ENCODE measurements at regions not wholly inside any gene's neighbourhood (a gene's known extent, or its start where the extent isn't known, plus 50 kb on each side); places are given as distances from the start of the nearest gene placed in this dataset.

DNA sequence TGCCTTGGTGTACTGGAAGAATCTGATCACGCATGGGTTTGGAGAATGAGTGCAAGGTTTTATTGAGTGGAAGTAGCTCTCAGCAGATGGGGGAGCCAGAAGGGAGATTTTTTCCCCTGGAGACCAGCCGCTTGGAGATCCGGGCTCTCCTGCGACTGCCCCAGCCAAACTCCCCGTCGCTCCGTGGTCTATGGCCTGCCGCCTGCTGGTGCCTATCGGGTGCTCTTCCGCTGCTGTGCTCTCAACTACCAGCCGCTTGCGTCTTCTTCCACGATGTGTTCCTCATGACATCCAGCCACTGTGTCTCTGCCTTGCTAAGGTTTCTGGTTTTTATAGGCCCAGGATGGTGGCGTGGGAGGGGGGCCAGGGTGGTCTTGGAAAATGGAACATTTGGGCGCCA is 145.6 kb upstream of the UBASH3B start:
- Mint-ChIP-seq H3K27me3 (peaks cover 22 to 23% of the 10 kb centered on the region in 2 donors), H3K27ac (no peak overlapping the region), H3K9me3 (no peaks in the 10 kb centered on the region), H3K4me3 (no peak overlapping the region), H3K36me3 (no peaks in the 10 kb centered on the region), H3K4me1 (peaks cover 0 to 3% of the 10 kb centered on the region in 2 donors)
- no peak for ATAC-seq (replicated peaks)
- no peak for DNase-seq

DNA sequence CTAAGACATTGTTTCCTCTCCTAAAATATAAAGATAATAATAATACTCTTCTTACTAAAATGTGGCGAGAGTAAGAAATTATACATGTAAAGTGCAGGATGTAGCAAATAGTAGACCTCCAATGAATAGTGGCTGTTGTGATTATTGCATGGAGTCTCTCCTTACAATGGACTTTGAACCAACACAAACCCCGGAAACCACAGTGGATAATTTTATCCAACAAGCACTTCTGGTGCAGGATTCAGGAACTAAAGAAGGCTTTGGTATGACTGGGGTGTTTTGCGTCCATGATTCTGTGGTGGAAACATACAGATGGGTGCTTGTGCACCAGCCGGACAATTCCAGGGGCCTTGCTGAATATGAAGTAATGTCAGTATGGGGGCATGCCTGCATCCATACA is 146.4 kb upstream of the UBASH3B start:
- Mint-ChIP-seq H3K4me1 (peaks cover 0 to 3% of the 10 kb centered on the region in 2 donors), H3K4me3 (no peak overlapping the region), H3K27me3 (peaks cover 22 to 23% of the 10 kb centered on the region in 2 donors), H3K9me3 (no peaks in the 10 kb centered on the region), H3K36me3 (no peaks in the 10 kb centered on the region), H3K27ac (no peak overlapping the region)
- DNase-seq, result no peak
- no peak for ATAC-seq (replicated peaks)

DNA sequence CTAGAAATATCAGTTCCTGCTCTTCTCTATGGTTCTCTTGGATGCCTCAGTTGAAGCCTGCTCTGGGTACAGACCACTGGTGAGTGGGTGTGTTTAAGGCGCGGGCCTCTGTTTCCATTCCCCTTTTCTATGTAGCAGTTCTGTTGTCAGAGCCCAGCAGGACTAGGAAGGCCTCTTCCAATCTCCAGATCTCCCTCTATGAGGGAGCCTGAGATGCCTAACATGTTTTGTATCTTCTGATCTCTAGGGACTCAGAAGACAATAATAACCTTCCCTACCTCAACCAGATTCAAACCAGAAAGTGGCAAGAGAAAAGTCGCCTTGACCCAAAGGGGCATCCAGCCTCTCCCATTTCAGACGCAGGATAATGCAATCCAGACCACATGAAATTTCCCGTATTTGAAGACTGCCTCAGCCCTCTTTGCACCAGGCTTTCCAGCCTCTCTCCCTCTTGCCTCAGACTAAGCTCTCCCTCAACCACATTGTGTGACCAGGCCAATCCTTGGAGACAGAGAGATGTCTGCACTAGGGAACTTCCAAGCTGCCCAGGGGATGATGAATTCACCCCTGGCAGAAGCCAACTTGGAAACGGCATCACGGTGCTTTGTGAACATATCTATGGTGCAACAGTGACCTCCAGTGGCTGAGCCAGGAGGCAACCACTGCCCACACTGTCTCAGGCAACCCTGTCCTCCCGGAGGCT is 150.1 kb upstream of the UBASH3B start:
- H3K4me1 Mint-ChIP-seq, result peaks cover 0 to 3% of the 10 kb centered on the region in 2 donors
- peaks cover 22 to 28% of the 10 kb centered on the region in 2 donors for H3K27me3 Mint-ChIP-seq
- H3K9me3 Mint-ChIP-seq, result peaks cover 0 to 1% of the 10 kb centered on the region in 2 donors
- H3K36me3 Mint-ChIP-seq, result no peaks in the 10 kb centered on the region
- DNase-seq (peak; percentile 26), ATAC-seq (replicated peaks) (peak; percentile 90 to 92)
- H3K4me3 Mint-ChIP-seq, result no peak overlapping the region
- H3K27ac Mint-ChIP-seq, result no peak overlapping the region

DNA sequence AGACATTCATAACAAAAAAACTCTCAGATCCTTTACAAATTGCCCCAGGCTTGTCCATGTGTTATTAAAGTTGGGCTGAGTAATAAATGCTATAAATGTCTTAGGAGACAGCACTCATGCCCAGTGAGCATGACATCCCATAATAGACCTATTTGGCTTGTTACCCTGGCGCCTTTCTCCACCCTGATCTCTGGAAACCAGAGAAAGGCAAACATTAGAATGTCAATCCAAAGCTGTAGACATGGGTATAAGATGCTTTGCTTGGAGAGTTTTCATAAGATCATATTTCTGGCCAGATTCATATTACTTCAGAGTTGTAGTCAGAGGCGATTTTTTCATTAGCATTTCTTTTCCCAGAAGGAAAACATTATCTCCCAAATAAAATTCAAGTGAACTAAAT is 161.3 kb upstream of the UBASH3B start:
- ATAC-seq (replicated peaks) (no peak), DNase-seq (no peak)
- peaks cover 0 to 15% of the 10 kb centered on the region in 2 donors for H3K27me3 Mint-ChIP-seq
- no peaks in the 10 kb centered on the region for H3K36me3 Mint-ChIP-seq
- no peak overlapping the region for H3K4me3 Mint-ChIP-seq
- H3K4me1 Mint-ChIP-seq, result no peaks in the 10 kb centered on the region
- H3K27ac Mint-ChIP-seq, result no peak overlapping the region
- peaks cover 0 to 5% of the 10 kb centered on the region in 2 donors for H3K9me3 Mint-ChIP-seq

DNA sequence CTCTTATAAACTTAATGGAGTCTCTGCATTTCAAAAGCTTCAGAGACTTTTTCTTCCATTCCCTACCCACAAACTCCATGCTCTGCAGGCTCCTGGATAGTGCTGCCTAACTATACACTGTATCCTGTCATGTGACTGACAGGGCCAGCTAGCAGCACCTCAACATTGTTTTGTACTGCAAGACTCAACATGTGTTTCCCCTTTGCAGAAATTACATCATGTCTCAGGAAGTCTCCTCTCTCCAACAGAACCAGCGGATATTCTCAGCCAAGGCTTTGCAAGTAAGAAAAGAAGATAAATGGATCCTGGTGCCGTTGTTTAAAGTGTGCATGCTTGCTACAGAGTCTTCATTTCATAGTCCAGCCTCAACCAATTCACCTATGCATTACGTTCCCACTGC is 164.0 kb upstream of the UBASH3B start:
- no peaks in the 10 kb centered on the region for H3K36me3 Mint-ChIP-seq
- H3K4me3 Mint-ChIP-seq, result no peak overlapping the region
- peaks cover 0 to under 1% of the 10 kb centered on the region in 2 donors for H3K9me3 Mint-ChIP-seq
- no peak for DNase-seq
- peaks cover 0 to 12% of the 10 kb centered on the region in 2 donors for H3K27me3 Mint-ChIP-seq
- no peak for ATAC-seq (replicated peaks)
- no peak overlapping the region for H3K27ac Mint-ChIP-seq
- H3K4me1 Mint-ChIP-seq, result no peaks in the 10 kb centered on the region

DNA sequence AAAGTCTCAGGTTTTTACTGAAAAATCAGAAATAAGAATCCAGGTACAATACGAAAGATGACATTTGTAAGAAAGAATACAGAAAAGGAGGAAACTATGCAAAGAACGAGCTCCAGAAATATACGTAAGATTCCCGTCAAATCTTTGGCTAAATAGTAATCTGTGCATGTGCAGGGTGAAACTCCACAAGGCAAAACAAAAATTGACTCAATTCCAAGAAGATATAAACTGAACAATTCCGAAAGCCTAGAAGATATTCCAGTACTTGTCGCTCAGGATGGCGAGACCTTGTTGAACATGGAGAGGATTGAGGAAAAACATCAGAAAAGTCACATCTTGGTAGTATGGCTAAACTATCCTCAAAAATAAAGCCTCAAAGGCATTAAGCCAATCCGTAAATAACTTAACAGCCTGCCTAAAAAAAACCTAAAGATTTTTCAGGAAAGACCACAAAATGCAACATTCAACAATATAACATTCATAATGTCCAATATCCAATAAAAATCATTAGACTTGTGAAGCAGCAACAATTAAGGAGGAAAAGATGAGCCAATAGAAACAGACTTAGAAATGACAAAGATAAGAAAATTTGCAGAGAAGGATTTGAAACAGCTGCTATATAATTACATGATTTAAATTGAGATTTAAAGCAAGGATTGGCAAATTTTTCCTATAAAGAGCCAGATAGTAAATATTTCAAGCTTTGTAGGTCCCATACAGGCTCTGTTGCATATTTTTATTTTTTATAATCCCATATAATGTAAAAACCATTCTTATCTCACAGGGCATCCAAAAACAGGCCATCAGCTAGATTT is 166.4 kb upstream of the UBASH3B start:
- Mint-ChIP-seq H3K4me1 (no peaks in the 10 kb centered on the region), H3K27me3 (peaks cover 0 to 9% of the 10 kb centered on the region in 2 donors), H3K4me3 (no peak overlapping the region), H3K9me3 (peaks cover 2 to 3% of the 10 kb centered on the region in 2 donors), H3K27ac (no peak overlapping the region), H3K36me3 (no peaks in the 10 kb centered on the region)
- no peak for DNase-seq
- ATAC-seq (replicated peaks), result no peak

DNA sequence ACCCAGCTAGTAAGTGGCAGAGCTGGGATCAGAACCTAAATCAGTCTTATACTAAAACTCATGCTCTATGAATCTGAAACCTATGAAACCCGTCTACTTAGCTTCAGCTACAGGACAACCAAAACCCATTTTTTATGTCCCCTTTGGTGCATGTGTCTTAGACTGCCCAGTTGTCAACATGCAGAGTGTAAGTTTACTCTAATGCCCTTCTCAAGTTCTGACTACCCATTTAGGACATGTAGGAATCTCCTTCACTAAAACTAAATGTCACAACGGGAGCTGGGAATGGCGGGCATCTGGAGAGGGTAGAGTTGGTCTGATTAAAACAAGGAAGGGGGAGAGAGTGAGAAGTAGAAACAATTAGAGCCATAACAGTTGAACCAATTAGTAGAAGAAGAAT is 167.9 kb upstream of the UBASH3B start:
- Mint-ChIP-seq H3K9me3 (peaks cover 9 to 17% of the 10 kb centered on the region in 2 donors), H3K4me1 (no peaks in the 10 kb centered on the region), H3K4me3 (no peak overlapping the region), H3K36me3 (peaks cover 0 to 8% of the 10 kb centered on the region in 2 donors), H3K27ac (no peak overlapping the region), H3K27me3 (peaks cover 0 to 4% of the 10 kb centered on the region in 2 donors)
- ATAC-seq (replicated peaks) (no peak), DNase-seq (no peak)

DNA sequence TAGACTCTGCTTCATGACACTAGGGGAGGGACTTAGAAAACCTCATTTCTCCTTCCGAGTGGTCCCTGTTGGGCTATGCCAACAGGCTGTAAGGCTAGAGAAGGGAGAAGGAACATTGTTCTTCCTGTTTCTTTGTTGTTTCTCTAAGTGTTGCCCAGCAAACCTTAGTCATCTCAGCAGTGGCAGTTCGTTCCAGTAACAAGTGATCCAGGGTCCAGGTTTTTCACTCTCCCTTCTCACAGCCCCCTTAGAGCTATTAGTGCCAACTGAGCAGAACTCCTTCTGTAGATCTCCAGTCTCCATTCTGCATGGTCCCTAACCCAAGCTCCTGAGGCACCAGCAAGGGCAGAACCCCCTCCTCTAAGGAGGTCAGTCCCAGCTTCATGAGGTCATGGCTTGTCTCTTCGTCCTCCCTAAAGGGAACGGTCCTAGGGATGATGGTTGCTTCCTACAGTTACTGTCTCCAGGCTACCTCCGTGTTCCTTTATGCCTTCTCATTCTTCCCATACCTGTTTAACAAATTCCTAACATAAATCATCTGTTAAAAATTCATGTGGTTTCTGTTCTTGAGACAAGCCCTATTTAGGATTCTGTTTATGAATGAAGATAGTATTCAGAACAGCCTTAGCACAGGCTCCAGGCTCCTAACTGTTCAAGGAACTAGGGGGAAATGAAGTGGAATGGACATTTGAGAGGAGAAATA is 168.6 kb upstream of the UBASH3B start:
- no peak overlapping the region for H3K27ac Mint-ChIP-seq
- H3K36me3 Mint-ChIP-seq, result peaks cover 0 to 8% of the 10 kb centered on the region in 2 donors
- no peaks in the 10 kb centered on the region for H3K4me1 Mint-ChIP-seq
- DNase-seq (no peak), ATAC-seq (replicated peaks) (no peak)
- no peak overlapping the region for H3K4me3 Mint-ChIP-seq
- peaks cover 12 to 19% of the 10 kb centered on the region in 2 donors for H3K9me3 Mint-ChIP-seq
- H3K27me3 Mint-ChIP-seq, result peaks cover 0 to 4% of the 10 kb centered on the region in 2 donors

DNA sequence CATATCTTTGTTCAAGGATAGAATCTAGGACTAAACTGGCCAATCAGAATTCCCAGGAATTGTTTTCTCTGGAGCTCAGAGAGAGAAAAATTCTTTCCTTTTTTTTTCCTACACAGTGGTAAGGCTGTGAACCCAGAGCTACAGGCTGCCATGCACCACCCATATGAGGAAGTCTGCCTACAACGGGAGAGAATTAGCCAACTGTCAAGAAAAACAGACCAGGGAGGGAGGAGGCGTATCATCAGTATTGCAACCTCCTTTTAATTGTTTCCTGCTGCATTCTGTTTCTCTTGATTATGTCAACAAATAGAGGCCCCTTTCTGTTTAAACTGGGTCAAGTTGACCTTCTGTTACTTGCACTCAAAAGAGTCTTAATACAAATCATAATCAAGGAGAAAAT is 176.5 kb upstream of the UBASH3B start:
- H3K27ac Mint-ChIP-seq, result no peak overlapping the region
- peaks cover 7 to 11% of the 10 kb centered on the region in 2 donors for H3K27me3 Mint-ChIP-seq
- no peak for DNase-seq
- ATAC-seq (replicated peaks), result no peak
- H3K9me3 Mint-ChIP-seq, result peaks cover 12 to 18% of the 10 kb centered on the region in 2 donors
- peaks cover 0 to 8% of the 10 kb centered on the region in 2 donors for H3K36me3 Mint-ChIP-seq
- no peaks in the 10 kb centered on the region for H3K4me1 Mint-ChIP-seq
- H3K4me3 Mint-ChIP-seq, result no peak overlapping the region

DNA sequence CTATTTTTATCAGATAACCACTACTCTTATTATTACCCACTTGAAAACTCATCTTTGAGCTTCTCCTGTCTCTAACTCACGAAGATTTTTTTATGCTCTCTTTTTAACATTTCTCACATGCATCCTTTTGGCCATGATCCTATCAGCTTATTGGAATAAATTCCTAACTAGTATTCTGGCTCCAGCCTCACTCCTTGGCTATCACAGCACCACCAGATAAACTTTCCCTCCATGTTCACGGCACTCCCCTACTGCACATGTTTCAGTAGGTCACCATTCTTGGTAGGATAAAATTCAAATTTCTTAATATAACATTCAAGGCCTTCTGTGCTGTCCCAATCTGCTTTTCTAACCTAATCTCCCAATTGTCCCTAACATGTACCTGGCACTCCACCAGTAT is 186.6 kb upstream of the UBASH3B start:
- ATAC-seq (replicated peaks) (no peak), DNase-seq (no peak)
- H3K27me3 Mint-ChIP-seq, result peaks cover 4 to 10% of the 10 kb centered on the region in 2 donors
- no peaks in the 10 kb centered on the region for H3K4me1 Mint-ChIP-seq
- H3K4me3 Mint-ChIP-seq, result no peak overlapping the region
- peaks cover 4 to 5% of the 10 kb centered on the region in 2 donors for H3K9me3 Mint-ChIP-seq
- no peaks in the 10 kb centered on the region for H3K36me3 Mint-ChIP-seq
- H3K27ac Mint-ChIP-seq, result no peak overlapping the region

DNA sequence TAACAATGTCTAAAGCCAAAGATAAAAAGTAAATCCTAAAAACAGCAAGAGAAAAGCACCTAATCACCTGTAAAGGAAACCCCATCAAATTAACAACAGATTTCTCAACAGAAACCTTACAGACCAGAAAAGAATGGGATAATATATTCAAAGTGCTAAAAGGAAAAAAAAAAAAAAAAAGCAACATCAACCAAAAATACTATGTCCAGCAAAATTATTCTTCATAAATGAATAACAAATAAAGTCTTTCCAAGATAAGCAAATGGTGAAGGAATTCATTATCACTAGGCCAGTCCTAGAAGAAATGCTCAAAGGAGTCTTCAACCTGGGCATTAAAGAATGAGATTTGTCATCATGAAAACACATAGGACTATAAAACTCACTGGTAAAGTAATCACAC is 192.0 kb upstream of the UBASH3B start:
- H3K4me3 Mint-ChIP-seq, result no peak overlapping the region
- DNase-seq, result no peak
- peaks cover 10 to 13% of the 10 kb centered on the region in 2 donors for H3K9me3 Mint-ChIP-seq
- no peaks in the 10 kb centered on the region for H3K4me1 Mint-ChIP-seq
- H3K27me3 Mint-ChIP-seq, result peaks cover 4 to 10% of the 10 kb centered on the region in 2 donors
- no peak for ATAC-seq (replicated peaks)
- no peak overlapping the region for H3K27ac Mint-ChIP-seq
- H3K36me3 Mint-ChIP-seq, result no peaks in the 10 kb centered on the region

DNA sequence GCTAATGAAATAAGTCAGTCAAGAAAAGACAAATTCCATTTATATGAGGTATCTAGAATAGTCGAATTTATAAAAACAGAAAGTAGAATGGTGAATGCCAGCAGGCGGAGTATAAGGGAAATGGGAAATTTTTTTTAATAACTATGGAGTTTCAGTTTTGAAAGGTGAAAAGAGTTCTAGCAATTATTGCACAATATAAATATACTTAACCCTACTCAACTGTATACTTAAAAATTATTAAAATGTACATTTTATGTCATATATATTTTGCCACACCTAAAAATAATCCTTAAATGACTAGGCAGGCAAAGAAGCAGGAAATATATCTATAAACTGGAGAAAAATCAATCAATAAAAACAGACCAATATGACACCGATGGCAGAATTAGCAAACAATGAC is 196.5 kb upstream of the UBASH3B start:
- no peak for ATAC-seq (replicated peaks)
- H3K9me3 Mint-ChIP-seq, result peaks cover 13 to 26% of the 10 kb centered on the region in 2 donors
- no peaks in the 10 kb centered on the region for H3K36me3 Mint-ChIP-seq

DNA sequence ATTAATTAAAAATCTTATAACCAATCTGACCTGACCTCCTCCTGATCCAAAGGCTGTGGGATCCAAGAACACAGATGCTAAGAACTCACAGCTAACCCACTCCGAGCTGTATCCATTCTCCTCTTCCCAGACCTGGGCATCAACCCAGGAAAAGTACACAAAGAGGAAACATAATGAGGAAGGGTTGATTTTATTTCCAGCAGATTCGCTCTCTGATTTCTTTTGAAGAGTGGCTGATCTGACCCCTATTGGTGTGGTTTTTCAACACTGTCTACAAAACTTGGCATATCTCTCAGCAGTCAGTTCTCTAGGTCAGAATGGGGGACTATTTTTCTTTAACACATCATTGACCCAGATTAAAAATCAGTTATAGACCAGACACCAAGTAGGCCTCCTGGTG is 201.9 kb upstream of the UBASH3B start:
- H3K4me1 Mint-ChIP-seq, result no peaks in the 10 kb centered on the region
- H3K27me3 Mint-ChIP-seq, result peaks cover 0 to 6% of the 10 kb centered on the region in 2 donors
- H3K36me3 Mint-ChIP-seq, result no peaks in the 10 kb centered on the region
- H3K4me3 Mint-ChIP-seq, result no peak overlapping the region
- ATAC-seq (replicated peaks), result no peak
- no peak overlapping the region for H3K27ac Mint-ChIP-seq
- no peak for DNase-seq
- H3K9me3 Mint-ChIP-seq, result peaks cover 7 to 18% of the 10 kb centered on the region in 2 donors

More for the DNA sequence above, 196.5 kb upstream of the UBASH3B start:
- H3K27me3 Mint-ChIP-seq, result peaks cover 0 to 6% of the 10 kb centered on the region in 2 donors
- no peak for DNase-seq
- H3K4me3 Mint-ChIP-seq, result no peak overlapping the region
- H3K4me1 Mint-ChIP-seq, result no peaks in the 10 kb centered on the region
- no peak overlapping the region for H3K27ac Mint-ChIP-seq

DNA sequence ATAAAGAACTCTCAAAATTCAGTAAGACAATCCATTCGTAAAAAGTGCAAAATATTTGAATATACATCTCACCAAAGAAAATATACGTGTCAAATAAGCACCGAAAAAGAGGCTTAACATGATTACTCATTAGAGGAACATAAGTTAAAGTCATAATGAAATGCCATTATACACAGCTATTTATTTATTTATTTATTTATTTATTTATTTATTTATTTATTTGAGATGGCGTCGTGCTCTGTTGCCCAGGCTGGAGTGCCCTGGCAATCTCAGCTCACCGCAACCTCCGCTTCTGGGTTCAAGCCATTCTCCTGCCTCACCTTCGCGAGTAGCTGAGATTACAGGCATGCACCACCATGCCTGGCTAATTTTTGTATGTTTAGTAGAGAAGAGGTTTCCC is 203.6 kb upstream of the UBASH3B start:
- no peak overlapping the region for H3K27ac Mint-ChIP-seq
- ATAC-seq (replicated peaks), result no peak
- peaks cover 1 to 9% of the 10 kb centered on the region in 2 donors for H3K9me3 Mint-ChIP-seq
- H3K27me3 Mint-ChIP-seq, result peaks cover 0 to 6% of the 10 kb centered on the region in 2 donors
- no peaks in the 10 kb centered on the region for H3K36me3 Mint-ChIP-seq
- no peak overlapping the region for H3K4me3 Mint-ChIP-seq
- H3K4me1 Mint-ChIP-seq, result no peaks in the 10 kb centered on the region
- no peak for DNase-seq

Measured in stimulated activated naive B cell treated with anti-CD40 and anti-IgM and Interleukin-4, amounts not matched to agents 10 μg/mL and 1 μg/mL and 100 μg/mL, for 72 hours (primary cell).